B cell (primary cell): ENCODE measurements at regions not wholly inside any gene's neighbourhood (a gene's known extent, or its start where the extent isn't known, plus 50 kb on each side); places are given as distances from the start of the nearest gene placed in this dataset.

Experiments used
- ATAC-seq: fragments of 200-7000 bp; cut with Tn5 transposase; one replicate; pipeline ENCODE4 v1.10.0; 2021; ENCODE audit warnings: low read depth, mild to moderate bottlenecking, moderate number of reproducible peaks, moderate library complexity
- CTCF ChIA-PET: fragments of 350-600 bp; sonication (Branson Sonifier 250); formaldehyde crosslinking; loops from one replicate; lab custom pipeline; 2021; ENCODE audit warnings: antibody characterized with exemption, inconsistent platforms; lab: Charles Lee
- POLR2A ChIA-PET: fragments of 350-600 bp; sonication (Branson Sonifier 250); formaldehyde crosslinking; loops from one replicate; lab custom pipeline; 2021; ENCODE audit warnings: antibody characterized with exemption; lab: Charles Lee
- DNase-seq: peaks from one replicate; pipeline ENCODE4 v3.0.0; 2013
- H2AFZ ChIP-seq: 2 replicates; pipeline ENCODE4 v1.6.1; 2012; ENCODE audit warnings: mild to moderate bottlenecking, low read depth, low read length; ENCODE audit not compliant: insufficient read depth, poor library complexity, severe bottlenecking
- H3K27ac ChIP-seq, 2 donors: 1 replicate in 1 of 2; 2 replicates in 1 of 2; pipeline ENCODE4 v1.5.1; 2012 to 2013; ENCODE audit warnings: low read length in 2 of 2, mild to moderate bottlenecking in 2 of 2, moderate library complexity in 1 of 2
- H3K27me3 ChIP-seq, 4 experiments: fragments of 200-600 bp in 1 of 4; sonication (generic) in 1 of 4; replicated peaks in 1 of 4; 1 replicate in 2 of 4; 2 replicates in 2 of 4; pipeline versions ENCODE4 v1.6.1 to v1.7.0; 2013 to 2016; ENCODE audit warnings: low read length in 3 of 4, mild to moderate bottlenecking in 2 of 4, mixed read lengths in 1 of 4, moderate library complexity in 1 of 4; ENCODE audit not compliant: insufficient read depth in 4 of 4, control insufficient read depth in 3 of 4; ENCODE audit errors: control extremely low read depth in 1 of 4
- H3K36me3 ChIP-seq, 2 experiments: replicated peaks in 1 of 2; 1 replicate in 1 of 2; 2 replicates in 1 of 2; pipeline versions ENCODE4 v1.6.1 to v1.7.1; 2013; ENCODE audit warnings: low read length in 1 of 2; ENCODE audit not compliant: insufficient read depth in 2 of 2, control insufficient read depth in 1 of 2; ENCODE audit errors: control extremely low read depth in 1 of 2, extremely low read depth in 1 of 2
- H3K4me1 ChIP-seq, 2 donors: fragments of 200-600 bp in 1 of 2; sonication (generic) in 1 of 2; 1 replicate in 1 of 2; 2 replicates in 1 of 2; pipeline versions ENCODE4 v1.5.1 to v1.6.1; 2013 to 2017; ENCODE audit warnings: low read length in 2 of 2; ENCODE audit not compliant: control insufficient read depth in 2 of 2, insufficient read depth in 2 of 2
- H3K4me2 ChIP-seq: replicated peaks from 2 replicates; pipeline ENCODE3; 2012; ENCODE audit warnings: mild to moderate bottlenecking, low read depth, low read length; ENCODE audit not compliant: poor library complexity, severe bottlenecking
- H3K4me3 ChIP-seq, 5 experiments: fragments of 200-600 bp in 1 of 5; sonication (generic) in 1 of 5; 1 replicate in 3 of 5; 2 replicates in 2 of 5; pipeline versions ENCODE4 v1.5.1 to v1.7.0; 2011 to 2016; ENCODE audit warnings: low read length in 4 of 5, mild to moderate bottlenecking in 4 of 5, low read depth in 2 of 5, control low read depth in 1 of 5, moderate library complexity in 1 of 5; ENCODE audit not compliant: insufficient read depth in 1 of 5; ENCODE audit errors: control extremely low read depth in 1 of 5, extremely low read depth in 1 of 5
- H3K79me2 ChIP-seq: fragments of 200-600 bp; sonication (generic); one replicate; pipeline ENCODE4 v1.6.0; 2016; ENCODE audit warnings: low read length; ENCODE audit not compliant: control insufficient read depth, insufficient read depth
- H3K9ac ChIP-seq: fragments of 200-600 bp; sonication (generic); 2 replicates; pipeline ENCODE4 v1.6.1; 2017; ENCODE audit warnings: mild to moderate bottlenecking, low read length, moderate library complexity
- H3K9me3 ChIP-seq, 3 donors: one replicate each; pipeline versions ENCODE4 v1.6.1 to v1.7.1; 2013; ENCODE audit warnings: low read length in 2 of 3; ENCODE audit not compliant: control insufficient read depth in 2 of 3, insufficient read depth in 1 of 3; ENCODE audit errors: control extremely low read depth in 1 of 3
- H4K20me1 ChIP-seq: 2 replicates; pipeline ENCODE4 v1.6.0; 2012; ENCODE audit warnings: mild to moderate bottlenecking, low read length; ENCODE audit not compliant: insufficient read depth, control insufficient read depth, poor library complexity, severe bottlenecking
- H3K27ac Mint-ChIP-seq: one replicate; pipeline ENCODE4 v1.8.0; 2021; ENCODE audit warnings: mixed read lengths
- H3K27me3 Mint-ChIP-seq: one replicate; pipeline ENCODE4 v1.8.0; 2021; ENCODE audit warnings: mixed read lengths
- H3K4me1 Mint-ChIP-seq: one replicate; pipeline ENCODE4 v1.8.0; 2021; ENCODE audit warnings: mixed read lengths
- H3K4me3 Mint-ChIP-seq: one replicate; pipeline ENCODE4 v1.8.0; 2021; ENCODE audit warnings: mixed read lengths
- H3K9me3 Mint-ChIP-seq: one replicate; pipeline ENCODE4 v1.8.0; 2022; ENCODE audit warnings: mixed read lengths; ENCODE audit not compliant: insufficient read depth
- CTCF ChIP-seq: fragments of 200-600 bp; IDR thresholded peaks from one replicate; pipeline ENCODE4 v1.8.0; 2022; ENCODE audit warnings: antibody characterized with exemption, mild to moderate bottlenecking
- EZH2 ChIP-seq: IDR thresholded peaks from 2 replicates; pipeline ENCODE4 v1.6.1; 2012; ENCODE audit warnings: borderline replicate concordance, low read depth, mild to moderate bottlenecking, moderate library complexity, low read length; ENCODE audit not compliant: insufficient read depth, poor library complexity, severe bottlenecking
- WGBS: methylation state at CpG from one replicate; pipeline ENCODE4 v1.1.5; 2013; ENCODE audit warnings: missing lambda C conversion rate; ENCODE audit not compliant: insufficient coverage; 5-methylcytosine and 5-hydroxymethylcytosine counted together
- intact Hi-C: fragments of 100-400 bp; cut with micrococcal nuclease; formaldehyde crosslinking; loops from one replicate; pipeline ENCODE4 v1.10.0; 2022

GRCh38 chr18:42364766-42365165, 409.7 kb downstream of the PIK3C3 start:
- CTCF ChIA-PET: no interaction called here
- Histone ChIP-seq H3K9ac (no peak overlapping the region), H3K4me1 (no peaks in the 10 kb centered on the region), H3K27ac (no peak overlapping the region), H3K9me3 (no peaks in the 10 kb centered on the region), H2AFZ (no peak overlapping the region), H3K36me3 (no peaks in the 10 kb centered on the region), H4K20me1 (no peaks in the 10 kb centered on the region), H3K79me2 (no peaks in the 10 kb centered on the region), H3K4me2 (no peak overlapping the region), H3K4me3 (no peak overlapping the region), H3K27me3 (no peaks in the 10 kb centered on the region)
- ATAC-seq (no peak), DNase-seq (no peak)
- WGBS: no CpG with 5 or more reads among the region's 1 CpG
- Mint-ChIP-seq H3K4me3 (no peak overlapping the region), H3K9me3 (no peaks in the 10 kb centered on the region), H3K4me1 (no peaks in the 10 kb centered on the region), H3K27ac (no peak overlapping the region), H3K27me3 (no peaks in the 10 kb centered on the region)
- POLR2A ChIA-PET: no interaction called here
- intact Hi-C loops: no loop called here
- TF ChIP-seq EZH2 (no peak), CTCF (no peak)

GRCh38 chr18:42365591-42365990, 410.6 kb downstream of the PIK3C3 start:
- H3K9me3 Mint-ChIP-seq: no peaks in the 10 kb centered on the region
- intact Hi-C loops: no loop called here
- no peaks in the 10 kb centered on the region for H3K4me1 ChIP-seq
- no peaks in the 10 kb centered on the region for H3K27me3 ChIP-seq
- H3K9me3 ChIP-seq: no peaks in the 10 kb centered on the region
- H3K9ac ChIP-seq: no peak overlapping the region
- no peaks in the 10 kb centered on the region for H3K79me2 ChIP-seq
- WGBS: 40% methylated on average over 1 of the region's 1 CpG
- H3K4me2 ChIP-seq: no peak overlapping the region
- no peaks in the 10 kb centered on the region for H3K27me3 Mint-ChIP-seq
- H4K20me1 ChIP-seq: no peaks in the 10 kb centered on the region
- H3K27ac ChIP-seq: no peak overlapping the region
- ATAC-seq (no peak), DNase-seq (no peak)
- no peak overlapping the region for H3K27ac Mint-ChIP-seq
- no peak for TF ChIP-seq EZH2
- TF ChIP-seq CTCF: no peak
- H3K4me3 Mint-ChIP-seq: no peak overlapping the region
- no peak overlapping the region for H3K4me3 ChIP-seq
- H3K4me1 Mint-ChIP-seq: no peaks in the 10 kb centered on the region
- ChIA-PET POLR2A (no interaction called here), CTCF (interaction anchor here (0.7 kb wide), 1 partner anchor 64 kb away, joined by 4 read pairs; no protein-coding TSS in a partner anchor)
- no peaks in the 10 kb centered on the region for H3K36me3 ChIP-seq
- H2AFZ ChIP-seq: no peak overlapping the region
